ENCODE measurements at regions not wholly inside any gene's neighbourhood (a gene's known extent, or its start where the extent isn't known, plus 50 kb on each side); places are given as distances from the start of the nearest gene placed in this dataset.

GRCh38 chr10:78685466-78686103, 383.2 kb upstream of the ZMIZ1 start:
- intact Hi-C loops (cut with micrococcal nuclease; ENCODE audit: unreplicated experiment): no loop called here
- H2AFZ ChIP-seq (ENCODE audit: low read length): no peak overlapping the region

GRCh38 chr10:78686444-78687060, 382.2 kb upstream of the ZMIZ1 start:
- intact Hi-C loops (cut with micrococcal nuclease; ENCODE audit: unreplicated experiment): no loop called here
- Histone ChIP-seq H4K20me1 (ENCODE audit: insufficient read depth, low read length) (no peaks in the 10 kb centered on the region), H3K9me3 (ENCODE audit: low read length) (no peaks in the 10 kb centered on the region), H3K4me2 (ENCODE audit: low read length) (no peak overlapping the region), H3K27ac (ENCODE audit: low read depth, low read length, poor library complexity, severe bottlenecking) (no peak overlapping the region), H3K36me3 (ENCODE audit: insufficient read depth, low read length) (no peaks in the 10 kb centered on the region), H2AFZ (ENCODE audit: low read length) (no peak overlapping the region), H3K79me2 (ENCODE audit: insufficient read depth, low read depth, low read length) (no peaks in the 10 kb centered on the region), H3K9me2 (ENCODE audit: insufficient read depth, low read length) (no peaks in the 10 kb centered on the region), H3K4me3 (ENCODE audit: low read depth, low read length, poor library complexity, severe bottlenecking) (no peak overlapping the region), H3K4me1 (ENCODE audit: insufficient read depth, low read length, poor library complexity, severe bottlenecking) (no peaks in the 10 kb centered on the region)
- DNase-seq (ENCODE audit: low spot score): no peak
- BruUV-seq (replicated peaks): no TSS peak
- CTCF ChIA-PET (ENCODE audit: unreplicated experiment): no interaction called here
- POLR2A ChIA-PET: no interaction called here
- TF ChIP-seq, protein P1, sequence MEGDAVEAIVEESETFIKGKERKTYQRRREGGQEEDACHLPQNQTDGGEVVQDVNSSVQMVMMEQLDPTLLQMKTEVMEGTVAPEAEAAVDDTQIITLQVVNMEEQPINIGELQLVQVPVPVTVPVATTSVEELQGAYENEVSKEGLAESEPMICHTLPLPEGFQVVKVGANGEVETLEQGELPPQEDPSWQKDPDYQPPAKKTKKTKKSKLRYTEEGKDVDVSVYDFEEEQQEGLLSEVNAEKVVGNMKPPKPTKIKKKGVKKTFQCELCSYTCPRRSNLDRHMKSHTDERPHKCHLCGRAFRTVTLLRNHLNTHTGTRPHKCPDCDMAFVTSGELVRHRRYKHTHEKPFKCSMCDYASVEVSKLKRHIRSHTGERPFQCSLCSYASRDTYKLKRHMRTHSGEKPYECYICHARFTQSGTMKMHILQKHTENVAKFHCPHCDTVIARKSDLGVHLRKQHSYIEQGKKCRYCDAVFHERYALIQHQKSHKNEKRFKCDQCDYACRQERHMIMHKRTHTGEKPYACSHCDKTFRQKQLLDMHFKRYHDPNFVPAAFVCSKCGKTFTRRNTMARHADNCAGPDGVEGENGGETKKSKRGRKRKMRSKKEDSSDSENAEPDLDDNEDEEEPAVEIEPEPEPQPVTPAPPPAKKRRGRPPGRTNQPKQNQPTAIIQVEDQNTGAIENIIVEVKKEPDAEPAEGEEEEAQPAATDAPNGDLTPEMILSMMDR (conservative IDR thresholded peaks at IDR 0.05; ENCODE audit: low read length): no peak
- no peak for TF ChIP-seq EZH2phosphoT487 (IDR thresholded peaks at IDR 0.05; ENCODE audit: borderline replicate concordance, low read depth, low read length)

More at GRCh38 chr10:78685466-78686103, 383.2 kb upstream of the ZMIZ1 start:
- ChIA-PET POLR2A (no interaction called here), CTCF (ENCODE audit: unreplicated experiment) (no interaction called here)
- no peaks in the 10 kb centered on the region for H3K4me1 ChIP-seq (ENCODE audit: insufficient read depth, low read length, poor library complexity, severe bottlenecking)
- no peak overlapping the region for H3K4me3 ChIP-seq (ENCODE audit: low read depth, low read length, poor library complexity, severe bottlenecking)
- no peaks in the 10 kb centered on the region for H3K9me2 ChIP-seq (ENCODE audit: insufficient read depth, low read length)
- TF ChIP-seq EZH2phosphoT487 (IDR thresholded peaks at IDR 0.05; ENCODE audit: borderline replicate concordance, low read depth, low read length): no peak
- TF ChIP-seq, protein P1 (conservative IDR thresholded peaks at IDR 0.05; ENCODE audit: low read length): no peak
- no peaks in the 10 kb centered on the region for H3K36me3 ChIP-seq (ENCODE audit: insufficient read depth, low read length)
- H3K79me2 ChIP-seq (ENCODE audit: insufficient read depth, low read depth, low read length): no peaks in the 10 kb centered on the region
- no peaks in the 10 kb centered on the region for H3K9me3 ChIP-seq (ENCODE audit: low read length)
- no peak overlapping the region for H3K27ac ChIP-seq (ENCODE audit: low read depth, low read length, poor library complexity, severe bottlenecking)
- DNase-seq (ENCODE audit: low spot score): no peak
- H3K4me2 ChIP-seq (ENCODE audit: low read length): no peak overlapping the region
- no peaks in the 10 kb centered on the region for H4K20me1 ChIP-seq (ENCODE audit: insufficient read depth, low read length)
- no TSS peak for BruUV-seq (replicated peaks)

- no peaks in the 10 kb centered on the region for H3K4me1 ChIP-seq (ENCODE audit: insufficient read depth, low read length, poor library complexity, severe bottlenecking)
- DNase-seq (ENCODE audit: low spot score): no peak
- no peaks in the 10 kb centered on the region for H3K79me2 ChIP-seq (ENCODE audit: insufficient read depth, low read depth, low read length)
- no peaks in the 10 kb centered on the region for H3K9me3 ChIP-seq (ENCODE audit: low read length)
- H3K36me3 ChIP-seq (ENCODE audit: insufficient read depth, low read length): no peaks in the 10 kb centered on the region
- no peak overlapping the region for H3K4me2 ChIP-seq (ENCODE audit: low read length)
- no TSS peak for BruUV-seq (replicated peaks)
- CTCF ChIA-PET (ENCODE audit: unreplicated experiment): no interaction called here
- no peak for TF ChIP-seq EZH2phosphoT487 (IDR thresholded peaks at IDR 0.05; ENCODE audit: borderline replicate concordance, low read depth, low read length)
- TF ChIP-seq, protein P1 (conservative IDR thresholded peaks at IDR 0.05; ENCODE audit: low read length): no peak
- POLR2A ChIA-PET: no interaction called here
- H3K27ac ChIP-seq (ENCODE audit: low read depth, low read length, poor library complexity, severe bottlenecking): no peak overlapping the region
- H2AFZ ChIP-seq (ENCODE audit: low read length): no peak overlapping the region
- no peak overlapping the region for H3K4me3 ChIP-seq (ENCODE audit: low read depth, low read length, poor library complexity, severe bottlenecking)
- H4K20me1 ChIP-seq (ENCODE audit: insufficient read depth, low read length): no peaks in the 10 kb centered on the region
- intact Hi-C loops (cut with micrococcal nuclease; ENCODE audit: unreplicated experiment): no loop called here
- H3K9me2 ChIP-seq (ENCODE audit: insufficient read depth, low read length): no peaks in the 10 kb centered on the region
Measured at GRCh38 chr10:78687626-78688025, 381.1 kb upstream of the ZMIZ1 start.

All from OCI-LY7 (cell line).